AG09309 (cell line): ENCODE measurements at regions not wholly inside any gene's neighbourhood (a gene's known extent, or its start where the extent isn't known, plus 50 kb on each side); places are given as distances from the start of the nearest gene placed in this dataset.
"Not testable (repeated sequence)": the region's sequence is repeated elsewhere in the genome, so short reads cannot be mapped to it uniquely, and the experiment has no call there.

Experiments
- DNase-seq: peaks from one replicate; pipeline ENCODE4 v3.0.0-alpha.2; 2010; ENCODE audit warnings: low read depth
- H3K4me3 ChIP-seq: 2 replicates; pipeline ENCODE4 v1.5.1; 2011; ENCODE audit warnings: mild to moderate bottlenecking, low read depth, low read length, moderate library complexity; ENCODE audit not compliant: control insufficient read depth
- TF ChIP-seq, protein P1 (sequence below): IDR thresholded peaks from 2 replicates; pipeline ENCODE4 v1.5.1; 2011; ENCODE audit warnings: mild to moderate bottlenecking, low read depth, low read length, inconsistent platforms; ENCODE audit not compliant: insufficient read depth, control insufficient read depth; ENCODE audit errors: missing control alignments

DNA sequence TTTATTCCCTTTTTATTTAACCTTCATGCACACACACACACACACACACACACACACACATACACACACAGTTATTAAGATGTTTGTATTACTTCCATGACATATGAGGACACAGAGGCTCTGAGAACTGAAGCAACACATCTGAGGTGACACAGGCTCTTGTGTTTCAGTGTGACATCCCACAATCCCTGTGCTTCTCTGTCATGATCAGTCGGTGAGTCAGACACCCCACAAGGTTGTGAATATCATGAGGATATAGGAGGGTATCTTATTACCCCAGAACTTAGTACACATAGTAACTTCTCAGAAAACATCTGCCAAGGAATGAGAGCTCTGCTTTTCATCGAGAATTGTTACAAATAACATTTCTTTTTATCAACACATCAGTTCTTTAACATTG lies 459.3 kb downstream of the PLPP3 start:
- DNase-seq = no peak
- TF ChIP-seq, protein P1, sequence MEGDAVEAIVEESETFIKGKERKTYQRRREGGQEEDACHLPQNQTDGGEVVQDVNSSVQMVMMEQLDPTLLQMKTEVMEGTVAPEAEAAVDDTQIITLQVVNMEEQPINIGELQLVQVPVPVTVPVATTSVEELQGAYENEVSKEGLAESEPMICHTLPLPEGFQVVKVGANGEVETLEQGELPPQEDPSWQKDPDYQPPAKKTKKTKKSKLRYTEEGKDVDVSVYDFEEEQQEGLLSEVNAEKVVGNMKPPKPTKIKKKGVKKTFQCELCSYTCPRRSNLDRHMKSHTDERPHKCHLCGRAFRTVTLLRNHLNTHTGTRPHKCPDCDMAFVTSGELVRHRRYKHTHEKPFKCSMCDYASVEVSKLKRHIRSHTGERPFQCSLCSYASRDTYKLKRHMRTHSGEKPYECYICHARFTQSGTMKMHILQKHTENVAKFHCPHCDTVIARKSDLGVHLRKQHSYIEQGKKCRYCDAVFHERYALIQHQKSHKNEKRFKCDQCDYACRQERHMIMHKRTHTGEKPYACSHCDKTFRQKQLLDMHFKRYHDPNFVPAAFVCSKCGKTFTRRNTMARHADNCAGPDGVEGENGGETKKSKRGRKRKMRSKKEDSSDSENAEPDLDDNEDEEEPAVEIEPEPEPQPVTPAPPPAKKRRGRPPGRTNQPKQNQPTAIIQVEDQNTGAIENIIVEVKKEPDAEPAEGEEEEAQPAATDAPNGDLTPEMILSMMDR = no peak
- H3K4me3 ChIP-seq = no peak overlapping the region

DNA sequence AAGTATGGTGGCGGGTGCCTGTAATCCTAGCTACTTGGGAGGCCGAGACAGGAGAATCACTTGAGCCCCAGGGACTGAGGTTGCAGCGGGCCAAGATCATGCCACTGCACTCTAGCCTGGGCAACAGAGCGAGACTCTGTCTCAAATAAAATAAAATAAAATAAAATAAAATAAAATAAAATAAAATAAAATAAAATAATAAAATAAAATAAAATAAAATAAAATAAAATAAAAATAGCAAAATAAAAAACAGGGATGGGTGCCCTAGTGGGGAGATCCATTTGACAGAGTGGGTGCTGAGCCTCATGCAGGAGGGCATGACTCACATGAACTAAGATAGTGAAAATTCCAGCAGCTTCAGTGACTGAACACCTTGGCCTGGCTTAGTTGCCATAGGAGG lies 460.7 kb downstream of the PLPP3 start:
- not testable (repeated sequence) for H3K4me3 ChIP-seq, DNase-seq

DNA sequence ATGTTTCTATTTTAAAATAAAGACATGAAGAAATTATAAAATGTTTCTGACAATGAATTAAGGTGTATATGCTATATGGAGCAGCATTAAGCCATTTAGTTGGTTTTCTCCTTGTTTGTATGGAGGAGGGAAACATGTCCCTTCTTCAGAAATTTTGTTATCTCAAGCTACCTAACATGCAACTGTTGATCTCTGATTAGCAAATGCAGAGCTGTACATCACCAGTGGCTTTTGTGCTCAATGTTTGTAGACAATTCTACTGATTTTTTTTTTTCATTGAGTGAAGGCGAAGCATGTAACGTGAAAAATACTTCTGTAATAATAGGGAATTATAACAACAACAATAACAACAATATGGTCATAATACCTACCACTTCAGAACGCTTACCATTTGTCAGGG lies 463.7 kb downstream of the PLPP3 start:
- TF ChIP-seq, protein P1 = no peak
- no peak overlapping the region for H3K4me3 ChIP-seq
- no peak for DNase-seq

DNA sequence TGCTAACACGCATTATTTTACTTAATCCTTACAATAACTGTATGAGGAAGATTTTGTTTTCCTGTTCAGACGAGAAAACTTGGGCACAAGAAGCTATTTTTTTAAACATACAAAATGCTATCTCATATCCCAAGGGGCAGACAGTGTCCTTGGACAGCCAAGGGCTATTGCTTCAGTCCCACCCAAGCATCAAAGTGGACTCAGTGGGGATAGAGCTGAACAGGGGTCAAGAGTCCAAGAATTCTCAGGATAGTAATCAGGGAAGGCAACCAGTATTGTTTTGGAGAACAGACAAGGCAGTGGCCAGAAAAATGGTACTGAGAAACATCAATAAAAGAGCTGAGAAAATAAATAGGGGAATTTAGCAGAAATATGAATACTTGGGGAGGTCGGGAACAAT lies 465.7 kb downstream of the PLPP3 start:
- DNase-seq = no peak
- TF ChIP-seq, protein P1 = no peak
- no peak overlapping the region for H3K4me3 ChIP-seq

DNA sequence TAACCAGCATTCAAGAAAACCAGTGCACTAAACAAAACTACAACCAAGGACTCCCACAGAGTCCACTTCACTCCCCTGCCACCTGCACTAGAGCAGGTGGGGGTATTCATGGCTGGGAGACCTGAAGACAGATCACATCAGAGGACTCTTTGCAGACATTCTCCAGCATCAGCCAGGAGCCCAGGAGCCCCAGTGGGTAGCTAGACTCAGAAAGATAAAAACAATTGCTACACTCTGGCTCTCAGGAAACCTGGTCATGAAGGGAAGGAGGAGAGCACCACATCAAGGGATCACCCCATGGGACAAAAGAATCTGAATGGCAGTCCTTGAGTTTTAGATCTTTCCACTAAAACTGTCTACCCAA lies 472.1 kb downstream of the PLPP3 start:
- no peak for DNase-seq
- no peak overlapping the region for H3K4me3 ChIP-seq
- TF ChIP-seq, protein P1 = no peak

DNA sequence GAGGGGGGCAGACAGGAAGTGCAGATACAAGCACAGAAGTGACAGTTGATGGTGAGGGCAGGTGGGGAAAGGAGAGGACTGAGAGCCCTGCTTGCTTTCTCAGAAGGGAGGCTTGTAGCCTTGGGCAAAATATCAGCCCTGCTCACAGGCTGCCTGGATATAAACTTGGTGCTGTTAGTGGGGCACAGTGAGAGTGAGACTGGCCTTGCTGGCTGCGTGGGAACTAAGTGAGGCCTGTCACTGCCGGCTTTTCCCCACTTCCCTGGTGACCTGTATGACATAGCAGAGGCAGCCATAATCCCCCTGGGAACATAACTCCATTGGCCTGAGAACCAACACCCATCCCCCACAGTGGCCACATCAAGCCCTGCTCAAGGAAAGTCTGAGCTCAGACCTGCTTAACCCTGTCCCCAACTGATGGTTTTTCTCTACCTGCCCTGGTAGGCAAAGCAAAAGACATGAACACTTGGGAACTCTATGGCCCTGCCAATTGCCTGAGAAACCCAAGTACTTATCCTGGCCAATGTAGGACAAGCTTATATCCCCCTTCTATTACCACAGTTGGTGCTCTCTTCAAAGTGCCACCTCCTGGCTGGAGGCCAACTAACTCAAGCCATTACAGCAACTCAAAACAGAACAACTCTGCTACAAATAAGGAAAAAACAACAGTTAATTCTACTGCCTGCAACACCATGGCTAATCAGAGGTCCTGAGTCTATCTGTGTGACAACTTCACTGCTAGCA lies 472.7 kb downstream of the PLPP3 start:
- TF ChIP-seq, protein P1 = no peak
- DNase-seq = no peak

DNA sequence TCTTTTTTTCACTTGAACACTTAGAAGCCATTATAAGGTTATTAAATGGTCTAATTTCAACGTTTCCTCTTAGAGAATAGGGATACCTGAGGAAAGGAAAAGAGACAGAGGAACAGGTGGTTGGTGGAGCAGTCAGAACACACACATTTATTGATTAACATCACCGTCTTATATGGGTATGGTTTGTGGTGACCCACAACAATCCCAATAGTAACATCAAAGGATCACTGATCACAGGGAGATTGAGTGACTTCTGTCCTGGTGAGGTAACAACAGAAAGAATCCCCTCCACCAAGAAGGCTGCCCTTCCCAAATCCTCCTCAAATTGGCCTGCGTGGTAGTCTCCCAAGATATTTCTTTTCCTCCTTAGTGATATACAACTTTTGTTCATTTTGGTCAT lies 474.0 kb downstream of the PLPP3 start:
- TF ChIP-seq, protein P1 = no peak
- no peak for DNase-seq
- no peak overlapping the region for H3K4me3 ChIP-seq

More for the DNA sequence above, 472.7 kb downstream of the PLPP3 start:
- H3K4me3 ChIP-seq = no peak overlapping the region
